ENCODE measurements at regions not wholly inside any gene's neighbourhood (a gene's known extent, or its start where the extent isn't known, plus 50 kb on each side); places are given as distances from the start of the nearest gene placed in this dataset.

DNA sequence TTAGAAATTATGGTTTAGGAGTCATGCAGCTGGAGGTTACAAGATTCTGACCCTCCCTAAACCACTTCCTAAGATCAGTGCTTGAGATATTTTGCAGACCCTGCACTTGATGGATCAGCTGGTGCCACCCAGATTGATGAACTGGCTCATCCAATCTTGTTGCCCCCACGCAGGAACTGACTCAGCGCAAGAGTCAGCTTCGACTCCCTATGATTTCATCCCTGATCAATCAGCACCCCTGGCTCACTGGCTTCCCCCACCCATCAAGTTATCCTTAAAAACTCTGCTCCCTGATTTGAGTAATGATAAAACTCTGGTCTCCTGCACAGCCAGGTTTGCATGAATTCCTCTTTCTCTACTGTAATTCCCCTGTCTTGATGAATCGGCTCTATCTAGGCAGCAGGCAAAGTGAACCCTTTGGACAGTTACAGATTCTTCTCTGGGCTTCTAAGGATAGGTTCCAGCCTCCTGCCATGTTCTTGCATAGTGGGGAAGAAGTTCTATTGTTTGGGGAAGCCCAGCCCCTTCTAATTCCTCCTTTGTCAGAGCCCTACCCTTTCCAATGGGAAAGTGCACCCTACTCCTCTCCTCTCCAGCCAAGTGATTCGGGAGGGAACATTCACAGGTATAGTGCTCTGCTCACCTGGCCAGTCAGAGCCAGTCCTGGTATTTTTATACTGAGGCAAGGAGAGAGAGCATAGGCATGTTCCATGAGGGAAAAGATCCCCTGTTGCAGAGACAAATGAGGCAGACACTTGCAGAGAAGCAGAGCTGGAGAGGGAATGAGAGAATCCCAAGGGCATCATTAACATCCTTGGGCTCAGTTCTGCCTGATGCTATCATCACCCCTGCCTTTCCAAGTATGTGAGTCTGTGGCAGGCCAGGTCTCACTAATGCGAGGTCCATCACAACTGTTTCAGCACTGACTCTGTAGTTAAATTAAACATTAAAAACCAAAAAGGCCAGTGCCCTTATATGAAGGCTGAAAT, 224.4 kb upstream of the GALNT17 start:
- DNase-seq: no peak

DNA sequence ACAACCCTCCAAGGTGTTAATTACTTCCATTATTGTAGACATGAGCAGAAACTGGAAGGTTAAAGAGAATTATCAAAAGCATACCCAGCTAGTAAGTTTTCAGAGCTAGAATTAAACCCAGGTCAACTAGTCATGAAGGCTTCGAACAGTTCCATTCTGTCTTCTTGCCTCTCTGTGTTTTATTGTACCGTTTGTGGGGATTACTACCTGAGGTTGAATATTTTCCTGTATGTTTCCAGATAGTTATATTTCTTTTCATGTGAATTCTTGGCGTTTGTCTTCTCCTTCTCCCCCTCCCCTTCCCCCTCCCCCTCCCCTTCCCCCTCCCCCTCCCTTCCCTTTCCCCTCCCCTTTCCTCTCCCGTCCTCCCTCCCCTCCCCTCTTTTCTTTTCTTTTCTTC, 218.0 kb upstream of the GALNT17 start:
- DNase-seq: no peak

DNA sequence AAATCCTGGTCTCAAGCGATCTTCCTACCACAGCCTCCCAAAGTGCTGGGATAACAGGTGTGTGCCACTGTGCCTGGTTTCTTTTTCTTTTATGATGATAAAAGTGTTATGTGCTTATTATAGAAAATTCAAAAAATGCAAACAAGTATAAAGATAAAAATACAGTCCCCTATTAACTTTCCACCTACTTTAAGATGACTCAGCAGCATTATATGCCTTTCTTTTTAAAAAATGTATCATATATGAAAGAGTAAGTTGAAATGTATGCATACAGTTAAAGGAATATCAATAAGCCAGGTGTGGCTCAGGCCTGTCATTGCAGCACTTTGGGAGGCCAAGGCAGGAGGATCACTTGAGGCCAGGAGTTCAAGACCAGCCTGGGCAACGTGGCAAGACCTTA, 216.9 kb upstream of the GALNT17 start:
- no peak for DNase-seq

DNA sequence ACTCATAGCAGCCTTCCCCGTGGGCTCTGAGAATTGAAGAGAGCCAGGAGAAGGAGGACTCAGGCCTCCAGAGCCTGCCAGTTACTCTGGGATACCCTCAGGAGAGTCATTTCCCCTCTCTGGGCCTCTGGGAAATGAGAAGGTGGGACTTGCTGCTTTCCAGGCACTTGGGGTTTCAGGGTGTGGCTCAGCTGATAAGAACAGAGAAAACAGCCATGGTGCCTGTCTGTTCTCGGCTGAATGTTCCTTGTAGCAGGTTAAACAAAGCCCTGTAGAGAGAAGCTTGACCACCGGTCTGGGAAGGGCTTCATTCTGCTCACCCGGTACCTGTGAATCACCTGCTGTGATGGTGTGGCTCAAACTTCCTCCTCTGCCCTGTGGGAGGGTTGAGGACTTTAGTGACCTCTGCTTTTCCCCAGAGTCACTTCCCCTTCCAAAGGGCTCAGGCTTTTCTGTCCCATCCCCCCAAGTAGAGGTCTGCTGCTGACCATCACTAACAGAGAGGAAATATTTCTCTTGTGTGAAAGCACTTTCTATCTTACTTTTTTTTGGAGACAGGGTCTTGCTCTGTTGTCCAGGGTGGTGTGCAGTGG, 212.4 kb upstream of the GALNT17 start:
- no peak for DNase-seq

DNA sequence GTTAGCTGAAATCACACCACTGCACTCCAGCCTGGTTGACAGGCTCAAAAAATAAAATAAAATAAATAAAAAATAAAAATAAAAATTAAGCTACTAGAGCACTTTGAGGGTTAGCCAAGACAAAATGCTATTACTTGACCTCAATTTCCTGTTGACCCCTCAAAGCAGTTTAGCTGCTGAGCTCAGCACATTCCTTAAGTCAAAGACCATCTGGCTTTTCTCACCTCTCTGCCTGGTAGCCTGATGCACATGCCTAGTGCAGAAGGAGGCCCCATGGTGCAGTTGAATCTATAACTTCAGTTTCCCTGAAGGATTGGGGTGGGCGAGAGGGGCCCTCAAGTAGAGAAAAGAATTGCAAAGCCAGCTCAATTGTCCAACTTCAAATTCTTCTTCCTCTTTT, 211.1 kb upstream of the GALNT17 start:
- DNase-seq: no peak

DNA sequence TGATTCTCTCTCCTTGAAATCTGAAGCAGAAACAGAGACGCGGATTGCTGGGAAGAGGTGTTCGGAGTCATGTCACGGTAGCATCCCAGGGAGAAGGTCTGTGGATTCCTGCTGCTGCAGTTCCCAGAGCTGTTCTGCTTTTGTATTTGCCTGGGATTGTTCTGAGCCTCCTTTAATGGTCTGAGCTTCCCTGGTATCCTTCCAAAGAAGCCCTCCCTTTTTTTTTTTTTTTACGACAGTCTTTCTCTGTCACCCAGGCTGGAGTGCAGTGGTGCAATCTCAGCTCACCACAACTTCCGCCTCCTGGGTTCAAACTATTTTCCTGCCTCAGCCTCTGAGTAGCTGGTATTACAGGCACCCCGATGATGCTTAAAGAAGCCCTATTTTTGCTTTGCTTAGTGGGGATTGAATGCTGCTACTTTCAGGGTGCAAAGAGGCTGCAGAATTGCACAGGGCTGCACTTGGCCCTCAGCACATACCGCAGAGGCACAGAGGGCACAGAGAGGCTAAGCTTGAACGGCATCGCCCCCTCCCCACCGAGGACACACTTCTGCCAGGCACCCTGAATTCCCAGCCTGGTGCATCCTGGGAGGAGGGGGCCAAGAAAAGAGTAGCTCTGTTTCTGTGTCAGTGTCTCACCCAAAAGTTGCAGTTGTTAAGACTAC, 208.6 kb upstream of the GALNT17 start:
- DNase-seq: no peak

DNA sequence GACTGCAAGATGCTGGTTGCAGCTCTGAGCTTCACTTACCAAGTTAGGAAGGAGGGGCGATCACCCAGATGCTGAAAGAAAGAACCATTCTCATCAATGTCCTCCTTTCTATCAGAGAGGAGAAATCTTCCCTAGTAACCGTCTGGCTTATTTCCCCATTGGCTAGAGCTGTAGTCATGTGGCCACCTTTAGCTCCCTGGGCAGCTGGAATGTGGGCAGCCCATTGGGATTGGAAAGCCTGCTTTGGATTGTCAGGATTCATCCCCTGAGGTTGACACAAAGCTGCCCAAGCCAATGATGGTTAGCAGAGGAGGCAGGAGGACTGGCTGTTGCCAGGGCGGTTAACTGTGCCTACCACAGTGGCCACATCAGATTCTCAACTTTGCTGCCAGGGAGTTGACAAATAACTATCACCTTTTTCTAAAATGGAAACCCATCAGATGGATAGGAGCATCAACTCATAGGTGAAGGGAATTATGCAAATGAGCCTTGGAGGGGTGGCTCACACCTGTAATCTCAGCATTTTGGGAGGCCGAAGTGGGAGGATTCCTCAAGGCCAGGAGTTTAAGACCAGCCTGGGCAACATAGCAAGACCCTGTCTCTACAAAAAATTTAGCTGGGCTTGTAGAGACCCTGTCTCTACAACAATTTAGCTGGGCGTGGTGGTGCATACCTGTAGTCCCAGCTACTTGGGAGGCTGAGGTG, 206.4 kb upstream of the GALNT17 start:
- DNase-seq: no peak

DNA sequence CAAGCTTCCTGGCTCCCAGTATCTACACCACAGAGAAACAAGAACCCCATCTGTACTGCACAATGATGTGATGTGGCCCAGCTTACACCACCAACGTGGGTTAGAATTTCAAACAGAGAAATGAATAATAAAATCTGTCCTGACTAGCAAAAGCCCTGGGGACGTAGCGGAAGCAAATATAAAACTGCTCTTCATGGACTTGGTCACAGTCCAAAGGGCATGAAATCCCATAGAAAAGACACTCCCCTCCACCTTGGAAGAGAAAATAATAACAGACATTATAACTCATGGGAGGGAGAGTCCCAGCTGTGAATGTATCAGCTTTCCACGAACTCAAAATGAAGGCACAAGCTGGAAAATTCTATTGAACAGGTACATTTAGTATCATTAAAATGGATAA, 205.3 kb upstream of the GALNT17 start:
- no peak for DNase-seq

DNA sequence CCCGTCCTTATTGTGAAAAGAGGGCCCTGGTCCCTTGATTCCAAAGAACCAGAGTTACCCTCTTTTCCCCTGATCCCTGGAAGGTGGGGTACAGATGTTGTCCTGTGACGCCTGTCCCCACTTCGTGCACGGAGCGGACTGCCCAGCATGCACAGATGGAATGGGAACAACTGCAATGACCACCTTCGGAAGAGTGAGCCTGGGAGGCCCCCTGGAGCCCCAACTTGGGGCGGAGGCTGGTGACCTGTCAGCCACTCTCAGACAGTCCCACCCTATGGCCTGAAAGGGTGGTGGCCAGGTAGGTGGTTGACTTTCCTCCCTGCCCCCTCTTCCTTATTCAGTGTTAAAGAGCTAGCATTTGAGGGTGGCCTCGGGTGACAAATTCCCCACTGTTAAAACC, 196.6 kb upstream of the GALNT17 start:
- no peak for DNase-seq

DNA sequence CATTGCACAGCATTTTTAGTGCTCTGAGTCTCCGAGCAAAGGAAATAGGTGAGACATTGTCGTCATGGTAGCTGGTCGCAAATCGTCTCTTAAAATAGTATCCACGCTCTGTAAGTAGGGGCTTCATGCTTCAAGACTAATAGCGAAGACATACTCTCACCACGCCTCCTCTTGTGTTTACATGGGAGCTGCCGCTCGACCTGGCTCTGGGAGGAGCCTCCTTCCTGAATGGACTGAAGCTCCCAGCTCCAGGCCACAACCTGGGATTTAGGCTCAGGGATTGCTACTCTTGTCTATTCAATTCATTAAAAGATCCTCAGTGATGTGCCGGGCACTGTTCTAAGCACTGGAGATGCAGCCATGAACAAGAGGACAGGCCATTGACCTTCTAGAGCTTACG, 196.1 kb upstream of the GALNT17 start:
- DNase-seq: no peak

DNA sequence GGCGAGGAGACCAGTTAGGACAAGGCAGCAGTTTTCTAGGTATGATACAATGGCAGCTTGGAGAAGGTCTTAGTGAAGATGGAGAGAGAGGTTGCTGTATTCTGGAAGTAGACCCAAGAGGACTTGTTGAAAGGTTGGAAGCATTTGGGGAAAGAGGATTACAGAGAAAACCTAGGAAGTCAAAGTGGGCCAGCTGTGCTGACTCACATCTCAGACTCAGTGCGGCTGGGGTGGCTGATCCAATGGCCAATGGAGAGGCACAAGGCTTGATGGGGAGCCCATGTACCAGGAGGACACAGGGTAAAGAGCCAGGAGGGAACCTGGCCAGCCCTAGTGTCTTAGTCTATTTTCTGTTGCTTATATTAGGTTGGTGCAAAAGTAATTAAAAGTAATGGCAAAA, 194.5 kb upstream of the GALNT17 start:
- no peak for DNase-seq

DNA sequence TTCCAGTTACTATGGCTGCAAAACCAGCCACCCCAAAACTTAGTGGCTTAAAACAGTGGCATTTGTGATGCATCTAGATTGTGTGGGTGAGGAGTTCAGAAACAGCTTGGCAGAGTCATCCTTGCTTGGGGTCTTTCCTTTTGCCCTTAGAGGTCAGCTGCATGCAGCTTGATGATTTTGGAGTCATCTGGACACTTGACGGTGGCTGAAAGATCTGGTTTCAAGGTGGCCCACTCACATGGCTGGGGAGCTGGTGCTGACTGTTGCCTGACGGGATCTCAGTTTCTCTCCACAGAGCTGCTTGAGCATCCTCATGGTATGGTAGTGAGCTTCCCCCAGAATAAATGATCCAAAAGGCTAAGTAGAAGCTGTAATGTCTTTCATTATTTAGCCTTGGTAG, 191.3 kb upstream of the GALNT17 start:
- DNase-seq: no peak

DNA sequence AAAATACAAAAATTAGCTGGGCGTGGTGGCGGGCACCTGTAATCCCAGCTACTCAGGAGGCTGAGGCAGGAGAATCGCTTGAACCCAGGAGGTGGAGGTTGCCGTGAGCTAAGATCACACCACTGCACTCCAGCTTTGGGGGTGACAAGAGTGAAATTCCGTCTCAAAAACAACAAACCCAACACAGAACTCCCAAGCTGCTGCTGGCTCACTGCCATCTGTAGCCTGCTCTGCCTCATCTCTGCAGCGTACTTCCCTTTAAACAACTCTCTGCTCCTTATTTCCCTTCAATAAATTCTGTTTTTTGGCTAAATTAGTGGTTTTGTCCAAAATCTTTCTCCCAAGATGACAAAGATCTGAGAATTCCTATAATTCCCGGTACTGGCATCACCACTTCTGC, 189.2 kb upstream of the GALNT17 start:
- no peak for DNase-seq

DNA sequence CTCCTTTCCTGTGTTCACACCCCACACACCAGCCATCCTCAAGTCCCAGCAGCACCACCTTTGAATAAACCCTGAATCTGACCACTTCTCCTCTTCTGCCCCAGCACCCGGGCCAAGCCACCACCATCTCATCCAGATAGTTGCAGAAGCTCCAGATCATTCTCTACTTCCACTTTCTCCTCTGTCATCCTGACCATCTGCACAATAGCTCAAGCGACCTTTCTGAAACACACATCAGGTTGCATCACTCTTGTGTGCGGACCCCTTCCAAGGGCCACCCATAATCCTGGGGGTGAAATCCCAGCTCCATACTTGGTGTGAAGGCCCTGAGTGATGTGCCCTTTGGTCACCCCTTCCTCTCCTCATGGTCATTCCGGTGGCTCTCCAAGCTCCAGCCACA, 187.4 kb upstream of the GALNT17 start:
- DNase-seq: no peak

DNA sequence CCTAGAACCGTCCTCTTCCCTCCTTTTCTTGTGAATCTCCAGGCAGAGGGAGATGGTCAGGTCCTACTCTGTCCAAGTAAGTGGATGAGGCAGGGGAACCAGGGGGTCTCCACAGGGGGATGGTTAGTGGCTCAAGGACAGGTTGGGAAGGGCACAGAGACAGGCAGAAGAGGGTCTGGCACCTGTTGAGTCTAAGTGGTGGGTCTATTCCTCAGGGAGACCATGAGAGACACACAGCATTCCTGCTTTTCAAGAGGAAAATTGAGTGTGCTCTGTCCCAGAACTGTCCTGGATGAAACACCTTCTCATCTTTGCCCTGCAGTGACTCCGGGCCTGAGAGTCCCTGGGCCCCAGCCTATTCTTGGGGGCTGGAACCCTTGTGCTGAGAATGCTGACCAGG, 184.8 kb upstream of the GALNT17 start:
- DNase-seq: no peak

DNA sequence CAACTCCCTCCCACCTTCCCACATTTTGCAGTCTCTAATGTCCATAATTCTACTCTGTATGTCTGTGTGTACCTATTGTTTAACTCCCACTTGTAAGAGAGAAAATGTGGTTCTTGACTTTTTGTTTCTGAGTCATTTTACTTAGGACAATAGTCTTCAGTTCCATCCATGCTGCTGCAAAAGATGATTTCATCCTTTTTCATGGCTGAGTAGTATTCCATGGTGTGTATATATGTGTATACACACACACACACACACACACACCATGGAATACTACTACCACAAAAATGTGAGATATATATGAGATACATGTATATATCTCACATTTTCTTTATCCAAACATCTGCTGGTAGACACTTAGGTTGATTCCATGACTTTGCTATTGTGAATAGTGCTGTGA, 182.1 kb upstream of the GALNT17 start:
- no peak for DNase-seq

DNA sequence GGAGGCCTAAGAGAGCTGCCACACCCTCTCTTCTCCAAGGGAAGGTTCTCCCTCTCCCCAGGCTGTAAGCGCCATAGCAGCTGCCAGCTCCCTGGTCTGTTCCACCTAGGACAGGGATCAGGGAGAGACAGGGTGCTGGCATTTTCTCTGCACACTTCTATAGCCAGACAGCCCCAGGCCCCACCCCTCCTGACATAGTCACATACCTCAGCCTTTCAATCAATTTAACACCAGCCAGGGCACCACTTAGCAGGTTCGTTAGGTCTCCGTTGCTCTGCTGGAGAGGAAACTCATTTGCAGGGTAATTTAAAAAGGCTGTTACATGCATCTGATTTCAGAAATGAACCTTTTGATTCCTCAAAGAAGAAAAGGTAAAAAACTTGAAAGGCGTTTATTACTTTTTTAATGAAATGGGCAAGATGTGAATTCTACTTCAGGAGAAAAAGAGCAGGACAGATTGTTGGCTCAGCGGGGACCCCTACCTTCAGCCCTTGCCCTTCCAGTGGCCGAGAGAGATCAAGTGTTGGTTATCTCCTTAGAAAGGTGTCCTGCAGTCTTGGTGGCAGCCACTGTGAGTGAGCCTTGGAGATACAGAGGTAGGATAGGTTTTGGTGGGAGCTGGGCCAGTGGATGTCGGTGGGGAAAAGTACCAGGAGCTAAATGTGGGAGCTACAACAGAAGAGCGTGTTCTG, 180.5 kb upstream of the GALNT17 start:
- no peak for DNase-seq

DNA sequence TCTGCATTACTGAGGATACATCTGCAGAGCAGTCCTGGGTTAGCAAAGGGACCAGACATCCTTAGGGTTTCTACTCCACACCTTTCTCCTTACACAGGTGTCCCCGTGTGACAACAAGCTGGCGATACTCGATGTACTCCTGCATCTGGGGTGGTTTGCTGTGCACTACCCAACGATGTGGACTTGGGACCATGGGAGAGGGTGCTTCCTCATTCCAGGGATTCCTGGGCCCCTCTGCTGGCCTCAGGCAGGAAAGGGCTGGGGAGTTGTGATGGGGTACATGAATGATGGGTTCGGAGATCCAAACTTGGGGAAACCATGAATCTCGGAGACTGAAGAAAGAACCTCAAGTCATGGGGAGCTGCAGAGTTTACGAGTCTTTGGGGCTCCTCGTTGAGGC, 179.6 kb upstream of the GALNT17 start:
- no peak for DNase-seq

DNA sequence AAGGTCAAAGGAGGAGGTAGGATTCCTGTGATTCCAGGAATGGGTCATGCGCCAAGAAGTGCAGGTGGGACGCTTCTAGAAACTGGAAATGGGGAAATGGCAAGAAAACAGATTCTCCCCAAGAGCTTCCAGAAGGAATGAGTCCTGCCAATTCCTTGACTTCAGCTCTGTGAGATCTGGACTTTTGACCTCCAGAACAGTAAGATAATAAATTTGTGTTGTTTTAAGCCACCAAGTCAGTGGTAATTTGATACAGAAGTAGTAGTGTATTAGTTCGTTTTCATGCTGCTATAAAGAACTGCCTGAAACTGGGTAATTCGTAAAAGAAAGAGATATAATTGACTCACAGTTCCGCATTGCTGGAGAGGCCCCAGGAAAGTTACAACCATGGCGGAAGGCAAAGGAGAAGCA, 178.6 kb upstream of the GALNT17 start:
- no peak for DNase-seq

DNA sequence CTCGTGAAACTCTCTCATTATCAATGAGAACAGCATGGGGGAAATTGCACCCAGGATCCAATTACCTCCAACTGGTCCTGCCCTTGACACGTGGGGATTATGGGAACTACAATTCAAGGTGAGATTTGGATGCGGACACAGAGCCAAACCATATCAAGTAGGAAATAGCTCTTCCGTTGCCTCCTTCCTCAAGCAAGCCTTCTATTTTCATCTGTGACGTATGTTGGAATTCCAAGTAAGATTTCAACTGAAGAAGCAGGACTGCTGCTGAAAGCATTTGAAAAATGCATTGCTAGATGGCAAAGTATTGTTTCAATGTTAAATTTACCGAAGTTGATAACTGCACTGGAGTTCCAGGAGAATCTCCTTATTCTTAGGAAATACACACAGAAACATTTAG, 178.1 kb upstream of the GALNT17 start:
- no peak for DNase-seq

DNA sequence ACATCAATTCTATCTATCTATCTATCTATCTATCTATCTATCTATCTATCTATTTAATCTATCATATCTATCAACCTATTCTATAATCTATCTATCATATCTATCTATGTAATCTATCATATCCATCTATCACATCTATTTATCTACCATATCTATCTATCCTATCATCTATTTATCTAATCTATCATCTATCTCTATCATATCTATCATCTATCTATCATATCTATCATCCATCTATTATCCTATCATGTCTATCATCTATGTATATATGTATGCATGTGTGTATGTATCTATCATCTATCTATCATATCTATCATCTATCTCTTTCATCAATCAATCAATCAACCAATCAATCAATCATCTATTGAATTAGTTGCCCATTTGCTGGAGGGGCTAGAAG, 159.3 kb upstream of the GALNT17 start:
- no peak for DNase-seq

DNA sequence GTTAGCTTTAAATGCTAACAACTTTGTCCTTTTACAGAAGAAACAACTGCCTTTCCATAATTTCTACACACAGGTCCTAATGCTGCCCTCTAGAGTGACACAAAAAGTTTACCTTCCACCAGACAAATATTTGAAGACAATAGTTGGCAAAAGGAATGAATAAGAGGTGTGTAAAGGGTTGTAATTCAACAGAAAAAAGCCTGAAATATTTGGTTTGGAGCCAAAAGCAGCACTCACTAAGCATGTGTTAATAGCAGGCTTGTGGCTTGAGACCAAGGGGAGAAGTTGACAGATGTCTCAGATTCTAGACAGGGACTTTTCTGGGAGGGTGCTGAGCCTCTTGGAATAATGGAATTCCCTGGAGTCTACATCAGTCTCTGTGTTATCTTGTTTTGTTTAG, 156.2 kb upstream of the GALNT17 start:
- no peak for DNase-seq

DNA sequence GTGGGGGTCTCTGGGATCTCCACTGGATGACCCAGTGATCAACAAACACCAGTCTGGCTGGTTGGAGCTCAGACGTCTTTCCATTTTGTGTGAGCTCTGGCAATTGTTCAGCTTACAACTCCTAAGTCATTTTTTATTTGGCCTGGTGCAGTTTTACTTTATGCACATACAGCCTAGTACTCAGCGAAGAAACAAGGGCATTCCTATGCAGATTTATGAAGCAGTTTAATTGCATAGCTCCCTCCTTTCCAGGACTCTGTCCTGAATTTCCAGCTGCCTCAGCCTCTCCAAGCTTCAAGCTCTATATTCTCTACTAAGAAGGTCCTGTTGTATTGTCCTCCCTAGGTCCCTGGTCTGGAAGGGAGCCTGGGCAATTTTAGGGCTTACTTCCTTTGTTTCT, 145.6 kb upstream of the GALNT17 start:
- no peak for DNase-seq

All from DMS53 (cell line).